GM21737 (cell line): ENCODE measurements at regions not wholly inside any gene's neighbourhood (a gene's known extent, or its start where the extent isn't known, plus 50 kb on each side); places are given as distances from the start of the nearest gene placed in this dataset.

Experiments
- ATAC-seq: cut with Tn5 transposase; IDR thresholded peaks from one replicate; pipeline ENCODE4 v1.9.1; 2021; ENCODE audit warnings: mild to moderate bottlenecking, moderate library complexity; ENCODE audit not compliant: unreplicated experiment

GRCh38 chr3:159123877-159124276, 322.0 kb downstream of the MFSD1 start:
- no peak for ATAC-seq

- ATAC-seq: no peak
These were observed 324.6 kb downstream of the MFSD1 start for GRCh38 chr3:159126261-159127020.

- ATAC-seq: no peak
These were observed 325.2 kb downstream of the MFSD1 start for GRCh38 chr3:159127021-159127392.

GRCh38 chr3:159128628-159129027, 326.8 kb downstream of the MFSD1 start:
- ATAC-seq: no peak

GRCh38 chr3:159130108-159130507, 328.3 kb downstream of the MFSD1 start:
- no peak for ATAC-seq

- no peak for ATAC-seq
These were observed 329.5 kb downstream of the MFSD1 start for GRCh38 chr3:159131376-159131775.

GRCh38 chr3:159137949-159138348, 336.1 kb downstream of the MFSD1 start:
- ATAC-seq: no peak

- ATAC-seq: no peak
These were observed 337.5 kb downstream of the MFSD1 start for GRCh38 chr3:159139326-159139725.

GRCh38 chr3:159144472-159144871, 342.6 kb downstream of the MFSD1 start:
- no peak for ATAC-seq

- no peak for ATAC-seq
These were observed 343.0 kb downstream of the MFSD1 start for GRCh38 chr3:159144891-159145290.

GRCh38 chr3:159146392-159146791, 344.5 kb downstream of the MFSD1 start:
- no peak for ATAC-seq

- ATAC-seq: no peak
These were observed 345.1 kb downstream of the MFSD1 start for GRCh38 chr3:159146856-159147435.

GRCh38 chr3:159147813-159148212, 346.0 kb downstream of the MFSD1 start:
- ATAC-seq: no peak

GRCh38 chr3:159148466-159148865, 346.6 kb downstream of the MFSD1 start:
- no peak for ATAC-seq

GRCh38 chr3:159149131-159149530, 347.3 kb downstream of the MFSD1 start:
- no peak for ATAC-seq

- ATAC-seq: no peak
These were observed 347.8 kb downstream of the MFSD1 start for GRCh38 chr3:159149633-159150032.

GRCh38 chr3:159150180-159150579, 348.3 kb downstream of the MFSD1 start:
- ATAC-seq: no peak

- ATAC-seq: no peak
These were observed 349.3 kb downstream of the MFSD1 start for GRCh38 chr3:159151130-159151529.

- ATAC-seq: no peak
These were observed 355.4 kb downstream of the MFSD1 start for GRCh38 chr3:159157275-159157674.

- ATAC-seq: no peak
These were observed 356.4 kb downstream of the MFSD1 start for GRCh38 chr3:159158213-159158612.

GRCh38 chr3:159158801-159159200, 356.9 kb downstream of the MFSD1 start:
- no peak for ATAC-seq

GRCh38 chr3:159159546-159159945, 357.7 kb downstream of the MFSD1 start:
- no peak for ATAC-seq

- ATAC-seq: no peak
These were observed 361.8 kb downstream of the MFSD1 start for GRCh38 chr3:159163656-159164055.
